ENCODE measurements at regions not wholly inside any gene's neighbourhood (a gene's known extent, or its start where the extent isn't known, plus 50 kb on each side); places are given as distances from the start of the nearest gene placed in this dataset.

DNA sequence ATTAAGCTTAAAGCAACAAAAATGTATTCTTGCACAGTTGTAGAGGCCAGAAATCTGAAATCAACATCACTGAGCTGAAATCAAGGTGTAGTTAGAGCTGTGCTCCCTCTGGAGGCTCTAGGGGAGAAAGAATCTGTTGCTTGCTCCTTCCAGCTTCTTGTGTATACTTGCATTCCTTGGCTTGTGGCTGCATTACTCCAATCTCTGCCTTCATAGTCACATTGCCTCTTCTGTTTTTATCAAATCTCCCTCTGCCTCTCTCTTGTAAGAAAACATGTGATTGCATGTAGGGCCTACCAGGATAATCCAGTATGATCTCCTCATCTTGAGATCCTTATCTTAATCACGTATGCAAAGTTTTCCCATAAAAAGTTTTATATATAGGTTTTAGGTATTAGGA, 487.9 kb upstream of the SGO1 start:
- TF ChIP-seq, protein P1, sequence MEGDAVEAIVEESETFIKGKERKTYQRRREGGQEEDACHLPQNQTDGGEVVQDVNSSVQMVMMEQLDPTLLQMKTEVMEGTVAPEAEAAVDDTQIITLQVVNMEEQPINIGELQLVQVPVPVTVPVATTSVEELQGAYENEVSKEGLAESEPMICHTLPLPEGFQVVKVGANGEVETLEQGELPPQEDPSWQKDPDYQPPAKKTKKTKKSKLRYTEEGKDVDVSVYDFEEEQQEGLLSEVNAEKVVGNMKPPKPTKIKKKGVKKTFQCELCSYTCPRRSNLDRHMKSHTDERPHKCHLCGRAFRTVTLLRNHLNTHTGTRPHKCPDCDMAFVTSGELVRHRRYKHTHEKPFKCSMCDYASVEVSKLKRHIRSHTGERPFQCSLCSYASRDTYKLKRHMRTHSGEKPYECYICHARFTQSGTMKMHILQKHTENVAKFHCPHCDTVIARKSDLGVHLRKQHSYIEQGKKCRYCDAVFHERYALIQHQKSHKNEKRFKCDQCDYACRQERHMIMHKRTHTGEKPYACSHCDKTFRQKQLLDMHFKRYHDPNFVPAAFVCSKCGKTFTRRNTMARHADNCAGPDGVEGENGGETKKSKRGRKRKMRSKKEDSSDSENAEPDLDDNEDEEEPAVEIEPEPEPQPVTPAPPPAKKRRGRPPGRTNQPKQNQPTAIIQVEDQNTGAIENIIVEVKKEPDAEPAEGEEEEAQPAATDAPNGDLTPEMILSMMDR (IDR thresholded peaks at IDR 0.05): no peak
- TF ChIP-seq EZH2 (IDR thresholded peaks at IDR 0.05) (no peak), EZH2phosphoT487 (IDR thresholded peaks at IDR 0.05) (no peak)
